ENCODE measurements at regions not wholly inside any gene's neighbourhood (a gene's known extent, or its start where the extent isn't known, plus 50 kb on each side); places are given as distances from the start of the nearest gene placed in this dataset.

DNA sequence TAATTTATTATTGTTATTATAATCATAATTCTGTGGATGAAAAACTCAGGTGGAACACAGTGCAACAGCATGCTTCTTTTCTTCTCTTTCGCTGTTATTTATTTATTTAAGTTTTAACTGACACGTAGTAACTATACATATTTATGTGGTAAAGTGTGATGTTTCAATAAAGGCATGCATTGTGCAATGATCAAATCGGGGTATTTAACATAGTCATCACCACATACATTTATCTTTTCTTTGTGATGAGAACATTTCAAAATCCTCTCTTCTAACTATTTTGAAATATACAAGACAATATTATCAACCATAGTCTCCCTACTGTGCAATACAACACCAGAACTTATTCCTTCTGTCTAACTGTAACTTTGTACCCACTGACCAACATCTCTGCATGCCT, 152.5 kb upstream of the LYZL1 start:
- no peak overlapping the region for H3K9ac ChIP-seq (ENCODE audit: control insufficient read depth, extremely low read depth, insufficient read depth, low read length)
- no peaks in the 10 kb centered on the region for H3K79me2 ChIP-seq (ENCODE audit: control insufficient read depth, insufficient read depth, low read length)
- no peaks in the 10 kb centered on the region for H3K9me3 ChIP-seq (ENCODE audit: control insufficient read depth, low read depth, low read length)
- no peak overlapping the region for H3K4me3 ChIP-seq (ENCODE audit: control insufficient read depth in 2 of 3, extremely low read depth in 1 of 3, insufficient read depth in 2 of 3, low read depth in 1 of 3, low read length in 3 of 3)
- dilution Hi-C loops (cut with MboI; ENCODE audit: extremely low pct_ligation_motif_present, low sequenced_read_pairs), result loop anchor here (25.0 kb wide), 1 partner anchor 176 kb away; no protein-coding TSS in a partner anchor
- TF ChIP-seq CTCF (optimal IDR thresholded peaks at IDR 0.05 in 1 of 3, IDR thresholded peaks at IDR 0.05 in 1 of 3, conservative IDR thresholded peaks at IDR 0.05 in 1 of 3; ENCODE audit: extremely low read depth in 1 of 3, insufficient read depth in 2 of 3, low read length in 3 of 3), result no peak
- no peak for TF ChIP-seq EZH2 (IDR thresholded peaks at IDR 0.05; ENCODE audit: low read length)
- H3K27me3 ChIP-seq (ENCODE audit: control insufficient read depth, extremely low read depth, insufficient read depth, low read length), result no peaks in the 10 kb centered on the region
- no peaks in the 10 kb centered on the region for H3K9me1 ChIP-seq (ENCODE audit: control insufficient read depth, extremely low read depth, insufficient read depth, low read length)
- no peak for DNase-seq (ENCODE audit: low read depth, low spot score)
- no peaks in the 10 kb centered on the region for H3K36me3 ChIP-seq (ENCODE audit: control insufficient read depth in 2 of 2, extremely low read depth in 1 of 2, insufficient read depth in 2 of 2, low read length in 2 of 2)
- no peaks in the 10 kb centered on the region for H4K20me1 ChIP-seq (ENCODE audit: control insufficient read depth, extremely low read depth, insufficient read depth, low read length)
- H3K4me2 ChIP-seq (ENCODE audit: control insufficient read depth, extremely low read depth, insufficient read depth, low read depth, low read length), result no peak overlapping the region
- peaks cover 9% of the 10 kb centered on the region for H3K4me1 ChIP-seq (ENCODE audit: control insufficient read depth, extremely low read depth, insufficient read depth, low read length)
- no peak overlapping the region for H3K27ac ChIP-seq (ENCODE audit: control insufficient read depth, insufficient read depth, low read length)
- H2AFZ ChIP-seq (ENCODE audit: control insufficient read depth, low read length), result no peak overlapping the region
- no peak for FAIRE-seq

- H4K20me1 ChIP-seq (ENCODE audit: control insufficient read depth, extremely low read depth, insufficient read depth, low read length), result no peaks in the 10 kb centered on the region
- peaks cover 15% of the 10 kb centered on the region for H3K4me1 ChIP-seq (ENCODE audit: control insufficient read depth, extremely low read depth, insufficient read depth, low read length)
- TF ChIP-seq EZH2 (IDR thresholded peaks at IDR 0.05; ENCODE audit: low read length) (no peak), CTCF (optimal IDR thresholded peaks at IDR 0.05 in 1 of 3, IDR thresholded peaks at IDR 0.05 in 1 of 3, conservative IDR thresholded peaks at IDR 0.05 in 1 of 3; ENCODE audit: extremely low read depth in 1 of 3, insufficient read depth in 2 of 3, low read length in 3 of 3) (no peak)
- no peaks in the 10 kb centered on the region for H3K9me3 ChIP-seq (ENCODE audit: control insufficient read depth, low read depth, low read length)
- no peaks in the 10 kb centered on the region for H3K36me3 ChIP-seq (ENCODE audit: control insufficient read depth in 2 of 2, extremely low read depth in 1 of 2, insufficient read depth in 2 of 2, low read length in 2 of 2)
- no peak overlapping the region for H3K27ac ChIP-seq (ENCODE audit: control insufficient read depth, insufficient read depth, low read length)
- DNase-seq (ENCODE audit: low read depth, low spot score), result no peak
- no peak overlapping the region for H3K9ac ChIP-seq (ENCODE audit: control insufficient read depth, extremely low read depth, insufficient read depth, low read length)
- no peaks in the 10 kb centered on the region for H3K27me3 ChIP-seq (ENCODE audit: control insufficient read depth, extremely low read depth, insufficient read depth, low read length)
- no peaks in the 10 kb centered on the region for H3K9me1 ChIP-seq (ENCODE audit: control insufficient read depth, extremely low read depth, insufficient read depth, low read length)
- FAIRE-seq, result no peak
- H3K4me3 ChIP-seq (ENCODE audit: control insufficient read depth in 2 of 3, extremely low read depth in 1 of 3, insufficient read depth in 2 of 3, low read depth in 1 of 3, low read length in 3 of 3), result no peak overlapping the region
- H3K79me2 ChIP-seq (ENCODE audit: control insufficient read depth, insufficient read depth, low read length), result no peaks in the 10 kb centered on the region
- no peak overlapping the region for H2AFZ ChIP-seq (ENCODE audit: control insufficient read depth, low read length)
- dilution Hi-C loops (cut with MboI; ENCODE audit: extremely low pct_ligation_motif_present, low sequenced_read_pairs), result loop anchor here (25.0 kb wide), 1 partner anchor 172 kb away; no protein-coding TSS in a partner anchor
- H3K4me2 ChIP-seq (ENCODE audit: control insufficient read depth, extremely low read depth, insufficient read depth, low read depth, low read length), result no peak overlapping the region
Observed at GRCh38 chr10:29140151-29140550, 148.7 kb upstream of the LYZL1 start.
